SU-DHL-6 (cell line): ENCODE measurements at regions not wholly inside any gene's neighbourhood (a gene's known extent, or its start where the extent isn't known, plus 50 kb on each side); places are given as distances from the start of the nearest gene placed in this dataset.

ENCODE experiments used
- H2AFZ ChIP-seq: fragments of 200-600 bp; sonication (generic); 2 replicates; pipeline ENCODE4 v1.6.1; 2014; ENCODE audit warnings: low read depth, mild to moderate bottlenecking, moderate library complexity, mixed read lengths, antibody characterized with exemption, low read length; ENCODE audit not compliant: severe bottlenecking
- H3F3A ChIP-seq: fragments of 200-600 bp; shearing (Covaris generic); 2 replicates; pipeline ENCODE4 v1.6.0; 2016; ENCODE audit warnings: antibody characterized with exemption, mild to moderate bottlenecking; ENCODE audit not compliant: insufficient read depth
- H3K27ac ChIP-seq: fragments of 200-600 bp; sonication (generic); 2 replicates; pipeline ENCODE4 v1.5.1; 2016; ENCODE audit warnings: low read depth, mild to moderate bottlenecking, low read length, moderate library complexity, mixed read lengths
- H3K27me3 ChIP-seq: fragments of 200-600 bp; sonication (generic), shearing (Covaris generic); 2 replicates; pipeline ENCODE4 v1.6.0; 2014; ENCODE audit warnings: mild to moderate bottlenecking, low read length
- H3K36me3 ChIP-seq: fragments of 200-600 bp; sonication (generic); 2 replicates; pipeline ENCODE4 v1.6.1; 2014; ENCODE audit warnings: mild to moderate bottlenecking, low read length, mixed read lengths
- H3K4me2 ChIP-seq: fragments of 300-600, 200-600 bp; shearing (Covaris generic), sonication (generic); 2 replicates; pipeline ENCODE4 v1.6.0; 2014; ENCODE audit warnings: low read length, low read depth, mild to moderate bottlenecking; ENCODE audit not compliant: poor library complexity, severe bottlenecking
- H3K4me3 ChIP-seq: fragments of 200-600 bp; sonication (generic); 2 replicates; pipeline ENCODE4 v1.5.1; 2014; ENCODE audit warnings: antibody characterized with exemption, low read length, mild to moderate bottlenecking, mixed read lengths; ENCODE audit not compliant: insufficient read depth, poor library complexity, severe bottlenecking
- H3K79me2 ChIP-seq: fragments of 200-600 bp; sonication (generic); 2 replicates; pipeline ENCODE4 v1.6.1; 2014; ENCODE audit warnings: mild to moderate bottlenecking, low read length, moderate library complexity; ENCODE audit not compliant: insufficient read depth
- H3K9ac ChIP-seq: fragments of 200-600 bp; sonication (generic); 2 replicates; pipeline ENCODE4 v1.7.0; 2014; ENCODE audit warnings: mild to moderate bottlenecking, low read length
- H3K9me2 ChIP-seq: fragments of 200-600 bp; sonication (generic); replicated peaks from 2 replicates; pipeline ENCODE4 v1.6.1; 2014; ENCODE audit warnings: low read length; ENCODE audit not compliant: insufficient read depth
- H3K9me3 ChIP-seq: fragments of 200-600 bp; sonication (generic); 2 replicates; pipeline ENCODE4 v1.6.1; 2014; ENCODE audit warnings: low read length, mixed read lengths; ENCODE audit not compliant: insufficient read depth
- H4K20me1 ChIP-seq: fragments of 200-600 bp; sonication (generic); 2 replicates; pipeline ENCODE4 v1.6.1; 2014; ENCODE audit warnings: low read depth, mild to moderate bottlenecking, antibody characterized with exemption, low read length, moderate library complexity, mixed read lengths
- EZH2phosphoT487 ChIP-seq: fragments of 200-600 bp; sonication (generic), shearing (Covaris generic); conservative IDR thresholded peaks from 2 replicates; pipeline ENCODE4 v1.6.1; 2018; ENCODE audit warnings: mild to moderate bottlenecking, antibody characterized with exemption, low read length, moderate library complexity, mixed read lengths
- TF ChIP-seq, protein P1 (sequence below): fragments of 200-600 bp; sonication (generic); IDR thresholded peaks from one replicate; pipeline ENCODE4 v1.5.1; 2017; ENCODE audit warnings: antibody characterized with exemption, mild to moderate bottlenecking, low read length, moderate library complexity; ENCODE audit not compliant: insufficient read depth, poor library complexity, severe bottlenecking

DNA sequence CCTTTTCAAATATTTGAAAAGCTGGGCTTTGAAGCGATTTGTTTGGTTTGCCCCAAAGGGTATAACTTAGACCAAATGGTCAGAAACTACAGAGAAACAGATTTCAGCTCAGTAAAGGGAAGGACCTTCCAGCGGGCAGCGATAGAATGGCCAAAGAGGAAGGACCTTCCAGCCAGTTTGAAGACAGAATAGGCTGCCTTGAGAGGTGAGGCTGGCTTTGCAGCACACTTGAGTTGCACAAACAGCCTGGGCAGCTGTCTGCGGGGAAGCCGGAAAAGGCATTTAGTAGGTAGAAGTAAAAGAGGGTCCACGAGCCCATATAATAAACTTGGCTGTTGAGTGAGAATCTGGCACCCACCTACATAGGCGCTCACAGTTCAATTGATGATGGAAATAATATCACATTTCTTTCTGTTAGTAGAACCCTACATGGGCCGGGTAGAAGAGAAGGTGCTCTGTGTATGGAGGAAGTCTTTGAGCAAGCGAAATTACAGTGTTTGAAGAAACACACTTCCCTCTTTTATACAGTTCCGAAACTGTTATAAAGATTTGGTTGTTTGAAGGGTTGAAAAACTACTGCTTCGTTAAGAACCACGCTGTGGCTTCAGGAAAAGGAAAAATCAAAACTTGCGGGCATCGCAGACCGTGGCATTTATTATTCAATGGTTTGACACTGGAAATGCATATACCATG is 75.0 kb upstream of the SORBS2 start:
- Histone ChIP-seq H3K79me2 (no peaks in the 10 kb centered on the region), H3K9me3 (no peaks in the 10 kb centered on the region), H3K36me3 (no peaks in the 10 kb centered on the region), H3K9ac (no peak overlapping the region), H3K27ac (no peak overlapping the region), H4K20me1 (no peaks in the 10 kb centered on the region), H3K27me3 (no peaks in the 10 kb centered on the region), H2AFZ (no peak overlapping the region), H3K9me2 (no peaks in the 10 kb centered on the region), H3K4me2 (no peak overlapping the region), H3K4me3 (no peak overlapping the region), H3F3A (no peaks in the 10 kb centered on the region)
- TF ChIP-seq, protein P1, sequence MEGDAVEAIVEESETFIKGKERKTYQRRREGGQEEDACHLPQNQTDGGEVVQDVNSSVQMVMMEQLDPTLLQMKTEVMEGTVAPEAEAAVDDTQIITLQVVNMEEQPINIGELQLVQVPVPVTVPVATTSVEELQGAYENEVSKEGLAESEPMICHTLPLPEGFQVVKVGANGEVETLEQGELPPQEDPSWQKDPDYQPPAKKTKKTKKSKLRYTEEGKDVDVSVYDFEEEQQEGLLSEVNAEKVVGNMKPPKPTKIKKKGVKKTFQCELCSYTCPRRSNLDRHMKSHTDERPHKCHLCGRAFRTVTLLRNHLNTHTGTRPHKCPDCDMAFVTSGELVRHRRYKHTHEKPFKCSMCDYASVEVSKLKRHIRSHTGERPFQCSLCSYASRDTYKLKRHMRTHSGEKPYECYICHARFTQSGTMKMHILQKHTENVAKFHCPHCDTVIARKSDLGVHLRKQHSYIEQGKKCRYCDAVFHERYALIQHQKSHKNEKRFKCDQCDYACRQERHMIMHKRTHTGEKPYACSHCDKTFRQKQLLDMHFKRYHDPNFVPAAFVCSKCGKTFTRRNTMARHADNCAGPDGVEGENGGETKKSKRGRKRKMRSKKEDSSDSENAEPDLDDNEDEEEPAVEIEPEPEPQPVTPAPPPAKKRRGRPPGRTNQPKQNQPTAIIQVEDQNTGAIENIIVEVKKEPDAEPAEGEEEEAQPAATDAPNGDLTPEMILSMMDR: no peak
- TF ChIP-seq EZH2phosphoT487: no peak

DNA sequence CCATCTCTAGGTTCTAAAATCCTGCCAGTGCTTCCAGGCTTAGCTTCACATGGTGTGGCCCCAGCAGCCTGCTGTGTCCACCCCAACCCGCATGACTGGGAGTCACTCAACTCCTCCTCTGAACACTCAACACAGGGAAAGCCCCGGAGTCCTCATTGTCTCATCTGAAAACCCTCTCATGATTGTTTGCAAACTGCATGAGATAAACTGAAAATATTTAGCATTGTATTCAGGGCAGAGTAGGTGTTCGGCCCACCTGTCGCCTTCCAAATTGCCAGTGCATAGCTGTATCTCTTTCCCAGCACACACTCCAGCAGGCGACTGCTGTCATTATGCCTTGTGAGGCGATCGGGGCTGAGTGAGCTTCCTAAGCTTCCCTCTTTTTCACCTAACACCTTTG is 76.7 kb upstream of the SORBS2 start:
- H3K79me2 ChIP-seq: no peaks in the 10 kb centered on the region
- no peaks in the 10 kb centered on the region for H3K27me3 ChIP-seq
- H3K9me3 ChIP-seq: no peaks in the 10 kb centered on the region
- H3F3A ChIP-seq: no peaks in the 10 kb centered on the region
- H4K20me1 ChIP-seq: no peaks in the 10 kb centered on the region
- H3K27ac ChIP-seq: no peak overlapping the region
- H3K36me3 ChIP-seq: no peaks in the 10 kb centered on the region
- TF ChIP-seq EZH2phosphoT487: no peak
- TF ChIP-seq, protein P1: no peak
- H3K9me2 ChIP-seq: no peaks in the 10 kb centered on the region
- no peak overlapping the region for H2AFZ ChIP-seq
- no peak overlapping the region for H3K4me3 ChIP-seq
- H3K4me2 ChIP-seq: no peak overlapping the region
- no peak overlapping the region for H3K9ac ChIP-seq

DNA sequence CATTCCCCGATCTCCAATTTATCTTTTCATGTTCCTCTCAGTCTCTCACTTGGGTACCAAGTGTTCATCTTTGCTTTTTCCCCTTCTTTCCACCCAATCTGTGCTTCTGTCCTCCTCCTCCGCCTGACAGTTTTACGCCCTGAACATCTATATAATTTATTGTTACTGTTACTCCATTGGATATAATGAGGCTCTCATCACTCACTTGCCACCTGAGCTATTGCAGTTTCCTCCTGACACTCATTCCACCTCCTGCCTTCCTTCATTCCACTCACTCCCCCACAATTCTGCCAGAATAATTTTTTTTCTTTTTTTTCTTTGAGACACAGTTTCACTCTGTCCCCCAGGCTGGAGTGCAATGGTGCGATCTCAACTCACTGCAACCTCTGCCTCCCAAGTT is 77.6 kb upstream of the SORBS2 start:
- no peaks in the 10 kb centered on the region for H3K36me3 ChIP-seq
- no peak overlapping the region for H3K4me2 ChIP-seq
- no peak overlapping the region for H2AFZ ChIP-seq
- no peak overlapping the region for H3K9ac ChIP-seq
- no peaks in the 10 kb centered on the region for H3F3A ChIP-seq
- no peaks in the 10 kb centered on the region for H4K20me1 ChIP-seq
- H3K27ac ChIP-seq: no peak overlapping the region
- H3K9me3 ChIP-seq: no peaks in the 10 kb centered on the region
- H3K9me2 ChIP-seq: no peaks in the 10 kb centered on the region
- H3K79me2 ChIP-seq: no peaks in the 10 kb centered on the region
- no peak overlapping the region for H3K4me3 ChIP-seq
- TF ChIP-seq, protein P1: no peak
- TF ChIP-seq EZH2phosphoT487: no peak
- H3K27me3 ChIP-seq: no peaks in the 10 kb centered on the region
